ENCODE measurements at regions not wholly inside any gene's neighbourhood (a gene's known extent, or its start where the extent isn't known, plus 50 kb on each side); places are given as distances from the start of the nearest gene placed in this dataset.
"Not testable (repeated sequence)": the region's sequence is repeated elsewhere in the genome, so short reads cannot be mapped to it uniquely, and the experiment has no call there.

DNA sequence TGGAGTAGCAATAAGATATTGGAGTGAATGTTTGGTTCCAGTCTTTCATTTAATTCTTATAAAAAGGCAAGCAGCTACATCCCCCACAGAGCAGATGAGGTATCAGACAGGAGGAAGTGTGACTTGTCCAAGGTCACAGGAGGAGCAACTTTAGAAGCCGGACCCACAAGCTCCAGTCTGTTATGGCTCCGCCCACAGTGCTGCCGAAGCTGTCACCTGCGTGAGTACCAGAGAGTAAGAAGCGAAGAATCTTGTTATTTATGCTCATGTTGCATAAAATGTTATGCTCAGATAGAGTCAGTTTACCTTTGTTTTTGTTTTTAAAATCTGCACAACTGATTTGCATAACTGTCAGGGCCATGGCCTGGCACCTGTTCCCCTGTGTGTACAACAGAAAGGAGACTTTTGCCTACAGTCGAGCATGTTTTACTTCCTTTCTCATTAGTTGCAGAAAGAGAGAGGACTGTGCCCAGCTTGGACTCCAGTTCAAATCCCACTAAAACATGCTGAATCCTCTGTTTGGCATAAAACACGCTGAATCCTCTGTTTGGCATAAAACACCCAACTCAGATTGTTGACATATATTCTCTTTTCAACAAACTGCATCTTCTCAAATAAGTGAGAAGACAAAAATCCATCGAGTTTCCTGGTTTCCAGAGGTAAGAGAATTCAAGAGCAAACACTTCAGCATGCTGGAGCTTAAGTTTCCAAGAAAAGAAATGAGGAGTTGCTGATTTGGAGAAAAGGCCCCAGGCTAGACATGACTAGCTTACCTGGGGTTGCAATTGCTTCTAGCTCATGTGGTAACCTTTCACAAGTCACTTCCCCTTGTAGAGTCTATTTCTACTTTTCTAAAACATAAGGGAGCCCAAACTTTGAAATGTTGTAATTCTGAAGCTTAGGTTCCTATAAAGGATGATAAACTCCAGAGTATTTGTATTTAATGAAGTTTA is 409.8 kb upstream of the ZMIZ1 start:
- DNase-seq = no peak

DNA sequence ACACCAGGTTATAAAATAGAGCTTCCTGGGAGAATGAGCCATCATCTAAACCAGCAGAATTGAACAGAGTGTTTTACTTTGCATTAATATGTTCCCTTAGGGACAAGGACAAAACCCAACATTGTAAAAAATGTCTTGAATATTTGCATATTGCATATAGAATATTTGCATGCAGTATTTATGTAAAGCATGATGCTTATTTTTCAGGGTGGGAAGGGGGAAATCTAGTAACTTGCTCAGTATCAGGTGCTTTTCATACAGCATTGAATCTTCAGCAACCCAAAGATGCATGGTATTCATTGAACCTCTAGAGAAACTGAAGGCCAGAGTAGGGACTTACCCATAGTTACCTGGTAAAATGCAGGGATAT is 409.2 kb upstream of the ZMIZ1 start:
- DNase-seq = no peak

DNA sequence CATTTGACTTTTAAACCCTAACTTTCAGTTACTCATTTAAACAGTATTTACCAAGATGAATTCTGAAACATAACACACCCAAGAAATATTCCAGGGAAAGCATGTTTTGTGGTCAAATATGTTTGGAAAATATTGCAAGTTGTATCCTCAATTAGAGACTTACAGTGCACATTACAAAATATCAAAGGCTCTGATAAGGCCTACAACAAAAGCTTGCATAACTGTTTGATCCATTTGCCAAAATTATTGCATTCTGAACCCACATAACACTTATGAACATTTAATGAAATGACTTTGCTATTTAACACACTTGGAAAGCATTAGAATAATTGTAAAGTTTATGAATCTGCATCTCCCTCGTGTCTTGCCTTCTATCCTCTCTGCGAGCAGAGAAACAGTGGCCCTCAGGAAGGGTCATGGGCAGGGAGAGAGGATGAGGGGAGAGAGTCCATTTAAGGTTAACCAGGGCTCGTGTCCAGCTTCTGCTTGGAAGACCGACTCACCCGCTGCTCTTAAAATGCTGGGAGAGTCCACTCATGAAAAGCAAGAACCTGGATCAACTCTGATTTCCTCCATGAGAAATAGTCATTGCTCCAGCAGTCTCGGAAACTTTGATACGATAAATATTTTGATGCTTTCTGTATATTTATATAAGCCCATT is 408.2 kb upstream of the ZMIZ1 start:
- no peak for DNase-seq

DNA sequence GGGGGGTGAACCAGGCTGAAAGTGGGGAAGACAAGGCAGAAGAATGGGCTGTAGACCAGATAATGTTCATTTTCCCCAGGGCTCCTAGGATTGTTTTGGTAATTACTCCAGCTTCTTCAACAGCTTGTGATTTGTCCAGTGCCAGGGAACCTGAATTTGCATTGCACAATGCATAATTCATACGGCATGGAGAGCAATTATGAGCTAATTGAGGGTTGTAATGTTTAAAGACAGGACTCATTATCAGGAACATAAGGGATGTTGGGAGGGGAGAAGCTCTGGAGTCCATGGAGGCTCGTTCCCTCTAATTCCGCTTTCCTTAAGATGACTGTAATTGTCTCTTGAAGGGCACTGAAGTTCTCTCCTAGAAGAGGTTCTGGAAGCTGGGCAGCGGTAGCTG is 405.0 kb upstream of the ZMIZ1 start:
- DNase-seq = no peak

DNA sequence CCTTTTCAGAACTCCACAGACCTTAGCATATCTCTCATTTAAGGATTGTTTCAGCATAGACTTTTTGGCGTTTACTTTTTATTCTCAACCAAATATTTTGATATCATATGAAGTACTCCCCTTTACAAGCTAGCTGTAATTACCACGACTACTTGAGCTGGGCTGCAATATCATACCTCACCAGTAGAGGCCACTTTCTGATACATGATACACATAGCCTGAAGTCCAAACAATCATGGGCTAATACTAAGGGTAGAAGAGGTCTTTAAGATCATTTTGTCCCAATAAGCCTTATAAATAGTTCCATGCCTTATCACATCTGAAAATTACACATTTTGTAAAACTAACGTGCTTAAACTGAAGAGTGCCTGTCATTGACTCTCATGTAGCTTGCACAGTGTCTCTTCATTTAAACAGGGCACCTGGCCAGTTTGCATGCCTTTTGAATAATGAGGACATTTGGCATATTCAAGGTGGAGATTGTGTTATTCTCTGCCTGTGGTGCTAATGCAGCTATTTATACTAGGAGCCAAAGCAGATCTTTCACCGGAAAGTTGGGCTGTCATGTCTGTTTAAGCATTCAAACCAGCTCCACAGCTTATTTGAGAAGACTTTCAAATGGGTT is 403.7 kb upstream of the ZMIZ1 start:
- peak; percentile 55 to 68 (median 58) for DNase-seq

DNA sequence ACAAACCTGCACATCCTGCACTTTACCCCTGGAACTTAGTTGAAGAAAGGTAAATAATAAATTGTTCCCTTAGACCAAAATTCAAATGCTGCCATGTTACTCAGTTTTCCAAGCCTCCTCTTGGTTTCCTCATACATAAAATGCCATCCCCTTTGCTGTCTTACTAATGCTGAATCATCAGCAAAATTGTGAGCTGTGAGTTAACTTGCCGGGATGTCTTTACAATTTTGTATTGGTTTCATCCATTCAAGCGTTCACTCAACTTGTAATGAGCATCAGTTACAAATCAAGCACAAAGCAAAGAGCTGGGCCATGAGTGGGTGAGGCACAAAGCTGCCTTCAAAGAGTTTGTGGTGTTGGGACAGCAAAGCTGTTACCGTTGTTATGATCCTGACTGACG is 395.8 kb upstream of the ZMIZ1 start:
- DNase-seq = no peak

DNA sequence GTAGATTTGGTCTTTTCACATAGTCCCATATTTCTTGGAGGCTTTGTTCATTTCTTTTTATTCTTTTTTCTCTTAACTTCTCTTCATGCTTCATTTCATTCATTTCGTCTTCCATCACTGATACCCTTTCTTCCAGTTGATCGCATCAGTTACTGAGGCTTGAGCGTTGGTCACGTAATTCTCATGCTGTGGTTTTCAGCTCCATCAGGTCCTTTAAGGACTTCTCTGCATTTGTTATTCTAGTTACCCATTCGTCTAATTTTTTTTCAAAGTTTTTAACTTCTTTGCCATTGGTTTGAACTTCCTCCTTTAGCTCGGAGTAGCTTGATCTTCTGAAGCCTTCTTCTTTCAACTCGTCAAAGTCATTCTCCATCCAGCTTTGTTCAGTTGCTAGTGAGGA is 387.6 kb upstream of the ZMIZ1 start:
- DNase-seq = not testable (repeated sequence)

DNA sequence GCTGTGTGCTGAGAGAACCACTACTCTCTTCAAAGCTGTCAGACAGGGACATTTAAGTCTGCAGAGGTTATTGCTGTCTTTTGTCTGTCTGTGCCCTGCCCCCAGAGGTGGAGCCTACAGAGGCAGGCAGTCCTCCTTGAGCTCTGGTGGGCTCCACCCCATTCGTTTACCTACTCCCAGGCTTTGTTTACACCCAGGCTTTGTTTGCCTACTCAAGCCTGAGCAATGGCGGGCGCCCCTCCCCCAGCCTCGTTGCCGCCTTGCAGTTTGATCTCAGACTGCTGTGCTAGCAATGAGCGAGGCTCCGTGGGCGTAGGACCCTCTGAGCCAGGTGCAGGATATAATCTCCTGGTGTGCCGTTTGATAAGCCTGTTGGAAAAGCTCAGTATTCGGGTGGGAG is 386.8 kb upstream of the ZMIZ1 start:
- DNase-seq = not testable (repeated sequence)

DNA sequence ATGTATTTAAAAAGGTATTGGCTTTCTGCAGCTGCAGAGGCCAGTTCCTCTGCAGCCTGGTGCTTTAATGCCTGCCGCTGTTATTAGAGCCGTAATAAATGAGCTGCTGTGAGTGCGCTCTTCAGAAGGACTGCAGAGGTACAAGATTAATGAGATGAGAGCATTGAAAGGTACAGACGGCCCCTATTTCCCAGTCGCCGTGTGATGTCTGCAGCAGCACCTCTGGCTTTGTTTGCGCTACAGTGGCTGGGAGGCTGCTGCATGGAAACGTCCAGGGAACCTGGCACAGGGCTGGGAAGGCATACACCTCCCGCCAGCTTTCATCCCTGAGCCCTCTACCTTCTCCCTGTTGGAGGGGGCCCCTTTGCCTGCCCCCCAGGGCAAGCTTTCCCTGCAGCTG is 383.8 kb upstream of the ZMIZ1 start:
- no peak for DNase-seq

DNA sequence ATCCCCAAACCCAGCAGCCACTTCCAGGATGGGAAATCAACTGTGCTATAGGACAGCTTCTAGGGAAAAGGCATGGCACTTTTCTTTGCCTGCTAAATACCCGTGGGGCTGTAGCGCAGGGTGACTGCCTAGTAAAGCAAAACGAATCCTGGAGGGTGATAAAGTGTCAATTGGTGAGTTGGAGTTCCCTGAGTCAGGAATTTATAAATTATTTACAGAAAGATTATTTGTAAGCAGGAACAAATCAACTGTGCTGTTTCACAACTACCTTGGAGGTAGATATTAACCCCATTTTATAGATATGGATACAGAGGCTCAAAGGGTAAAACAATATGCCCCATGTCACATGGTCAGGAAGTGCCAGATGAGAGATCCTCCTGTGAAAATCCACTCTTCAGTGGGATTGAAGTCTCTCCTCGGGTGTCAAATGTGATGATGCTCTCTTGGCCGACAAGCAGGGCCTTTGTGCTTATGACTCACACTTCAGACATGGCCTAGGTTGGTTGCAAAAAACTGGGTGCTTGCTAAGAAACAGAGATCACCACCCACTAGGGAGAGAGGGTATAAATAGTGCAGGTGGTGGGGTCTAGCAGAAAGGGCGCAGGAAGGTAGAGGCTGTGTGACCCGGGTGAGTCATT is 383.2 kb upstream of the ZMIZ1 start:
- no peak for DNase-seq

DNA sequence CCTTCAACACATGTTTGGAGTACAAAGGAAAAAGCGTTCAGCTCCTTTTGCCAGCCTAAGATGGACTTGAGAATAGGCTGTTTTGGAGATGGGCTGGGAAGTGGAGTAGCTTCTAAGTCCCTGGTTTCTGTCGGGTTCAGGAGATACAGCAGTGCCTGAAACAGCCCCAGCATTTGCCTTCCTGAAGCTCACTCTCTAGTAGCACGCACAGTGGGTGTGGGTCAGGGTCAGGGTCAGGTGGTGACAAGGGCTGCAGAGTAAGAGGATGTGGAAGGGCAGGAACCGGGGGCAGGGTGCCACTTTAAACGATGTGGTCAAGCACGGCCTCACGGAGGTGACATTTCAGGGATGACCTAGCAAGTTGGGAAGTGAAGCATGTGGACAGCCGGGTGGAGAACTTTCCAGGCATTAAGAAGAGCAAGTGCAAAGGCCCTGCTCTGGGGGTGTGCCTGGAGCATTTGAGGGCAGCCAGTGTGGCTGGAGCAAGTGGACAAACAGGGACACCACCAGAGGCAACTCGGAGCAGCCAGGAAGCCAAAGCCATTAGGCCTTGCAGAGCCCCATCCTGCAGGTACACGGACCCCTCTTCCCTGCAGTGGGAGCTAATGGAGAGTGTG is 382.2 kb upstream of the ZMIZ1 start:
- DNase-seq = no peak

DNA sequence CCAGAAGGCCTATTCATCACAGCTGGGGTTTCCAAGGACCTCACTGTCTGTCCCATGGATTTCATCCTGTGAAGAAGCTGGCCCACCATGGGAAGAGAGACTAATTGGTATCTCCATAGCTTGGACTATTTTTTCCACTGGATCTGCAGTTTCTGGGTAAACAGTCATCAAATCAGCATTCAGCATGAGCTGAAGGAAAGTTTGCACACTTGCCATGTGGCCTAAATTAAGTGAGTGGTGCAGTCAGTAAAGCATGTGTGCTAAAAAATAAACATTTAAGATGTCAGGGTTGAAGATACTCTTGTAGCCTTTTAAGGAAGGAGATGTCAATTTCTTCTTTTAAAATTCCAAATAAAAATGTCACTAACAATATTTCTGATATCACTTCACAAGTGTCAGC is 381.1 kb upstream of the ZMIZ1 start:
- DNase-seq = no peak

DNA sequence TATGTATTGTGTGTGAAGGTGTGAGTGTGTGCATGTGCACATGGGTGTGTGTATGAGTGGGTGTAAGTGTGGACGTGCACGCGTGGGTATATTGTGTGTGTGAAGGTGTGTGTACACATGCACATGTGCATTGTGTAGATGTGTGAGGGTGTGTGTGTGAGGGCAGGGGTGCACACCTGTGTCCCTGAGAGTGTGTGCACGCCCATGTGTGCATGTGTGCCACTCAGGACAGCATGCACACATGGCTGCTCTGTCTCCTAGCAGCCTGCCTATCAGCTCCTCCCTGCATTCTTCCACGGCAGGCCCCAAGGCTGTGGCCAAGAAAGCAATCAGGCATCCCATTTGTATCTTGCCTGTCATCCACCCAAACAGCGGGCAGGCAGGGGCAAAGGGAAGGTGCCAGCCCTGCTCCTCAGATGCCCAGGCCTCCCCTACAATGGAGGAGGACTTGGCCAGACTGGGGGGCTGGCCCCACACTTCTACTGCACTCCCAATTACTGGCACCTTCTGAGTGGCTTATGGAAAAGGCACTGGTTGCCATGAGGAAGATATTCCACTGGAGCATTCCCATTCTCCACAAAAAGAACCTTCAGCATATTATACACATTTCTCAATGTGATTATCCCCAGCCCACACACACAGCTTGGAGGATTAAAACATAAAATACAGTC is 380.4 kb upstream of the ZMIZ1 start:
- DNase-seq = no peak

DNA sequence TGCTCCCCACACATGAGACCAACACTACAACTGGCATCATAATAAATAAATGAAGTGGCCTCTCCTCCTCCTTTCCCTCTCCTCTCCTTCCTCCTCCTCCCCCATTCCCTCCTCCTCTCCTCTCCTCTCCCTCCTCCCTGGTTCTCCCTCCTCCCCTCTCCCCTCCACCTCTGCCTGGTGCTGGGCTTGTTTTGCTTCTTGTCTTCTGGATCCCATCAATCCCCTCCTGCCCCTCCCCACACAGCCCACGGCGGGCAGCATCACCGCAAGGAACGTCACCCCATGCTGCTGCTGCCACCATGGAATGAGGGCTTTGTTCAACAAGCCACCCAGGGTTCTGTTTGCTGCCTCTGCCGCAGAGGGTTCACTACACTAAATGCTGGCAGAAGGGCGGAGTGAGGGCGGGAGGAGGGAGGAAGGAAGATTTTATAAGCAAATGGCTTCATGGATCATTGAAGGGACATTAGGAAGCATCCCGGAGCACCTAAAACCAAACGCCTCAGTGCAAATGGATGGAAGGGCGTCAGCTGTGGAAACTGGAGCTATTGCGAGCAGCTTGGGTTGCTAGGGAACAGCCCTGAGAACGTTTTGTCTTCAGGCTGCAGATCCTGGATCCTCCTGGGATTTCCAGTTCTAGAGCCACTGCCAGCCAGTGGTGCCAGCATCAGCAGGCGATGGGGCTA is 379.7 kb upstream of the ZMIZ1 start:
- no peak for DNase-seq

DNA sequence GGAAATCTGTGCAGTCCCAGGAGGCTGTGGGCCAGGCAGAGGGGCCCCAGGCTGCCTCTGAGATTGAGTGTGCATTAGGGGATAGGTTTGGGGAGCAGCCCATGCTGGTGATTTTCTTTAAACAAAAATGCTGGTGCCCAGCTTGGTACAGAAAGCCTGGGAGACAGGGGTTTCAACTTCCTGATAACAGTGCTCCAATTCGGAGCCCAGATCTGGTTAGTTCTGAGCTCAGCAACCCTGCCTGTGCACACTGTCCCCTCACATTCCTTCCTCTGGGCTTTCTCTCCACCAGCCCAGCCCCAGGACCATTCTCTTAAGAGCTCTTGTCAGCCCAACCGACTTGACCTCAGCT is 379.2 kb upstream of the ZMIZ1 start:
- no peak for DNase-seq

DNA sequence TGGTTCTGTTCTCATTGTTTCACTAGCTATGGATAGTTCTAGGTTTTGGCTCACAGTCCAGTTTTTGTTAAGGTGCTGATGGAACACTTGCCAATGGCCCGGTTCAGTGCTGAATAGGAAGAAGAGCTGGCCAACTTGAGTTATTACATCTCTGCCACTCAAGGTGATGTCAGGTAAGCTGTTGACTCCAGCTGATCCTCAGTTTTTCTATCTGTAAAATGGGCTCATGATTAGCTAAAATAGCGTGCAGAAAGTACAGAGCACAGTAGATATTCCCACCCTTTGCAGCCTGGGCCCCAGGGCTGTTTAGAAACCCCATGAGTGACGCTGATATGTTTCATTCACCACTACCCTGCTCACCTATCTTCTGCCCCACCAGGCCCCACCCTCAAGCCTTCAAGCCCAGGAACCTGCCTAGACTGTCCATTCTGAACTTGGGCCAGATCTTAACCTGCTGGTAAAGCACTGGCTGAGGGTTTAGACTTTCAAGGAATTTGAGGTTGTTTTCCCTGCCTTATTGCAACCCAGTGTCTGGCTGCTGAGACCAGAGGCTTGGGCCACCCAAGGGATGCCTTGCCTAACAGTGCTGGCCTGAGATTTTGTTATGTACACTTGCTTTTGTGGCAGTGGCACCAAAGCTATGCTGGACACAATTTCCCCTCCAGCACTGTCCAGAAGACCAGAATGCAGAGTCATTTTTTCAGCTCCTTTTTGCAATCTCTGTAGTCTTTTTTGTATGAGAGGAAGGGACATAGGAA is 378.2 kb upstream of the ZMIZ1 start:
- no peak for DNase-seq

DNA sequence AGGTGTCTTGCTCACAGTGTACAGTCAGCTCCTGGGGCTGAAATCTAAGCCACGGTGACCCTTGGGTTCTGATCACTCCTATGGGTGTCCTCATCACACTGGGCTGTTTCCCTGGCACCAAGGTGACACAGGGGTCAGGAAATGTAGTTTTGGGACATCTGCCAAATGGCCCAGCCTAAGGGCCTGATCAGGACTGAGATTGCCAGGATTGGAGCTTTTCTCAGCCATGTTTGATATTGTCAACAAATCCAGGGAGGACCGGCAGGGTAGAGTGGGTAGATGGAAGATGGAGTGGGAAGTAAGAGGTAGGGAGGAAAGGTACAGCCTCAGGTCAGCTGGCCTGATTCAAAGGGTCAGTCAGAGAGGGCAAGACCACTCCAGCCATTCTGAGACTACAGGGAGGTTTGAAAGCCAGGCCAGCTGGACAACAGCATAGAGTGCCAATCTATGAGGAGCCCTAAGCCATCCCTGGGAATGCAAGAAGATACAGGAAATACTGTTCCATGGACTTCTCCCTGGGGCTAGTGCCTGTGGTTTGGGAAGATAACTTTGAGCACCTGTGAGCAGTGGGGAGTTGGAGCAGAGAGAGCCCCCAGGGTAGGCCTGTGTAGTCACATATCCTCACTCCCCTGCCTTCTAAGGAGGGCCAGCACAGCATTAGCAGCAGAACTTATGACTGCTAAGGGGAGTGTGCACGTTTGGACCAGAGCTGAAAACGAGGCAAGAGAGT is 377.3 kb upstream of the ZMIZ1 start:
- no peak for DNase-seq

DNA sequence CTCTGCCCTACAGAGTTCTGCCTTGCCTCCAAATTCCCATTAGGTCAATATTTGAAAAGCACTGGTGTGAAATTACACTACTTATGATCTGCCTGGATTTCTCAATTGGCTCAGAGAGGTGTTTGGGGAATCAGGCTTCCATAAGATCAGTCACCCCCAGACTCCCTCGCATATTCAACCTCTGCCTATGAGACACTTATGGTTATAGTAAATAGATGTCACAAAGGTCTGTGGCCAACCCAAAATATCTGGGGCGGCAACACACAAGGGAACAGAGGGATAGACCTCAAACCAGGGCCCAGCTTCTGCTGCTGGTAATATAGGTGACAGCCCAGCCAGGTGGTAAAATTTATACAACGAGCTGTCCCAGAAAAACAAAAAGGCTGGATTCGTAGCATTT is 376.7 kb upstream of the ZMIZ1 start:
- DNase-seq = no peak

DNA sequence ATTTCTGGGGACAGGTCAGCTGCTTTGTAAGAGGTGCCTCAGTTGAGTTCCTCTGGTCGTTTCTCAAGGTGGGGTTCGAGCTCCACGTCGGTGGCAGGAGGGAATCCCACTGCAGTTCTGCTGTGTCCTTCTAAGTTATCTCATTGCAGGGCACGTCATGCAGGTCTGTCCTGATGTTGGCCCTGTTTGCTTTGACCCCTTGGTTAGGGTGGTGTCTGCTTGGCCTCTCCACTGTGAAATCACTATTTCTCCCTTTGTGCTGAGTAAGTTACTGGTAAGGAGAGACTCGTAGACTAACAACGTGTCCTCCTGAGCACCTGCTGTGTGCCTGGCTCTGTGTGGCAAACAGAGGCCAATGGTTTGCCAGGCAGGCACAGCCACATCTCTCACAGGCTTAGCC is 372.9 kb upstream of the ZMIZ1 start:
- DNase-seq = no peak

DNA sequence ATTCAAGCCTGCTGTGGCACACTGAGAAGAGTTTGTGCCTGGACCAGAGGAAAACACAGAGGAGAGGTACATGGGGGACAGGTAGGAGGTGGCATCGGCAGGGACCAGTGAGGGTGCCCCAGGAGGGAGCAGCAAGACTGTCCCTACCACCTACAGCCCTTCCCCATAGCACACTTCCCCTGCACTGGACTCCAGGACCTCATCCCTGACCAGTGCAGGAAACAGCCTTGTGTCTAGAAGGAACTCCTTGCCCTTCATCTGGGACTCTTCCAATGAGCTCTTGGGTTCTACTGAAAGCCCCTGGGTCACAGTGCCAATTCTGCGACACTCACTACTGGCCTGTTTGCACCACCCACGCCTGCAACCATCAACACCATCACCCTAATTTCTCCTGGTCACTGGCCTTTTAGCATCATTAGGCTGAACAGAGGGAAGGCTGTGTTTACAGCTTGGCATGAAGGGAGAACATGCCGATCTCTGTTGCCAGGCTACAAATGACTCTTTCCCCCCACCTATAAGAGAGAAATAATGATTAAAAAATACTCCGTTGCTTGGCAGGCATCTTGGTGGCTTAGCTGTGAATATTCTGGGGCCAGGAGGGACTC is 371.9 kb upstream of the ZMIZ1 start:
- DNase-seq = no peak

Measured in suppressor macrophage treated with lipopolysaccharide for 1 hour (primary cell).